Fibroblast of pulmonary artery (primary cell): ENCODE measurements at regions not wholly inside any gene's neighbourhood (a gene's known extent, or its start where the extent isn't known, plus 50 kb on each side); places are given as distances from the start of the nearest gene placed in this dataset.
"Not testable (repeated sequence)": the region's sequence is repeated elsewhere in the genome, so short reads cannot be mapped to it uniquely, and the experiment has no call there.

Experiments
- DNase-seq: peaks from one replicate; pipeline ENCODE4 v3.0.0-alpha.2; 2010; ENCODE audit warnings: low read depth
- H3K4me3 ChIP-seq: replicated peaks from 2 replicates; pipeline ENCODE4 v1.5.1; 2011; ENCODE audit warnings: low read depth, mild to moderate bottlenecking, control low read depth, low read length, moderate library complexity
- CTCF ChIP-seq: IDR thresholded peaks from 2 replicates; pipeline ENCODE4 v1.5.1; 2011; ENCODE audit warnings: mild to moderate bottlenecking, control low read depth, low read length, inconsistent platforms; ENCODE audit errors: missing control alignments

GRCh38 chr15:57796146-57796545 is 89.6 kb downstream of the POLR2M start:
- no peak for TF ChIP-seq CTCF
- no peak overlapping the region for H3K4me3 ChIP-seq
- no peak for DNase-seq

GRCh38 chr15:57797110-57797509 is 90.6 kb downstream of the POLR2M start:
- no peak for TF ChIP-seq CTCF
- H3K4me3 ChIP-seq = no peak overlapping the region
- no peak for DNase-seq

GRCh38 chr15:57797568-57798267 is 91.2 kb downstream of the POLR2M start:
- no peak for DNase-seq
- no peak overlapping the region for H3K4me3 ChIP-seq
- no peak for TF ChIP-seq CTCF

GRCh38 chr15:57806003-57806402 is 99.5 kb downstream of the POLR2M start:
- TF ChIP-seq CTCF = no peak
- no peak for DNase-seq
- H3K4me3 ChIP-seq = no peak overlapping the region

- H3K4me3 ChIP-seq, DNase-seq: not testable (repeated sequence)
Measured at GRCh38 chr15:57809285-57809684, 102.8 kb downstream of the POLR2M start.

- H3K4me3 ChIP-seq = no peak overlapping the region
- TF ChIP-seq CTCF = no peak
- DNase-seq = no peak
Measured at GRCh38 chr15:57816599-57816998, 110.1 kb downstream of the POLR2M start.

- DNase-seq = no peak
- no peak for TF ChIP-seq CTCF
- no peak overlapping the region for H3K4me3 ChIP-seq
Measured at GRCh38 chr15:57819646-57820045, 113.1 kb downstream of the POLR2M start.
